ENCODE measurements at regions not wholly inside any gene's neighbourhood (a gene's known extent, or its start where the extent isn't known, plus 50 kb on each side); places are given as distances from the start of the nearest gene placed in this dataset.

- DNase-seq, result no peak
Observed at GRCh38 chr2:238655974-238656722, 191.7 kb upstream of the TWIST2 start.

GRCh38 chr2:238657132-238658053, 190.5 kb upstream of the TWIST2 start:
- DNase-seq, result no peak

GRCh38 chr2:238658054-238658407, 189.9 kb upstream of the TWIST2 start:
- DNase-seq, result no peak

- DNase-seq, result no peak
Observed at GRCh38 chr2:238658820-238659219, 189.1 kb upstream of the TWIST2 start.

- DNase-seq, result no peak
Observed at GRCh38 chr2:238659231-238659630, 188.7 kb upstream of the TWIST2 start.

GRCh38 chr2:238663586-238663985, 184.3 kb upstream of the TWIST2 start:
- no peak for DNase-seq

GRCh38 chr2:238665919-238666318, 182.0 kb upstream of the TWIST2 start:
- DNase-seq, result no peak

- no peak for DNase-seq
Observed at GRCh38 chr2:238666543-238666942, 181.3 kb upstream of the TWIST2 start.

- DNase-seq, result no peak
Observed at GRCh38 chr2:238667008-238667407, 180.9 kb upstream of the TWIST2 start.

GRCh38 chr2:238667639-238668038, 180.2 kb upstream of the TWIST2 start:
- no peak for DNase-seq

GRCh38 chr2:238668426-238668825, 179.5 kb upstream of the TWIST2 start:
- DNase-seq, result no peak

GRCh38 chr2:238669046-238669445, 178.8 kb upstream of the TWIST2 start:
- DNase-seq, result no peak

GRCh38 chr2:238669581-238670080, 178.3 kb upstream of the TWIST2 start:
- no peak for DNase-seq

GRCh38 chr2:238670111-238670585, 177.7 kb upstream of the TWIST2 start:
- DNase-seq, result no peak

GRCh38 chr2:238682536-238682935, 165.3 kb upstream of the TWIST2 start:
- no peak for DNase-seq

GRCh38 chr2:238684362-238685326, 163.2 kb upstream of the TWIST2 start:
- DNase-seq, result no peak

- no peak for DNase-seq
Observed at GRCh38 chr2:238685327-238685709, 162.6 kb upstream of the TWIST2 start.

- no peak for DNase-seq
Observed at GRCh38 chr2:238685713-238686112, 162.2 kb upstream of the TWIST2 start.

GRCh38 chr2:238686223-238686622, 161.7 kb upstream of the TWIST2 start:
- DNase-seq, result no peak

- DNase-seq, result no peak
Observed at GRCh38 chr2:238688193-238689153, 159.4 kb upstream of the TWIST2 start.

- no peak for DNase-seq
Observed at GRCh38 chr2:238689331-238689730, 158.6 kb upstream of the TWIST2 start.
